H9 (cell line): ENCODE measurements at regions not wholly inside any gene's neighbourhood (a gene's known extent, or its start where the extent isn't known, plus 50 kb on each side); places are given as distances from the start of the nearest gene placed in this dataset.

Source experiments
- DNase-seq: peaks from one replicate; pipeline ENCODE4 v3.0.0-alpha.2; 2017
- H2AFZ ChIP-seq: one replicate; pipeline ENCODE4 v1.6.1; 2013; ENCODE audit warnings: mild to moderate bottlenecking, low read length, control low read depth, moderate library complexity
- H2AK5ac ChIP-seq: 2 replicates; pipeline ENCODE4 v1.6.1; 2013; ENCODE audit warnings: low read length, control low read depth, mixed read lengths; ENCODE audit not compliant: insufficient read length
- H2BK120ac ChIP-seq: one replicate; pipeline ENCODE4 v1.6.1; 2013; ENCODE audit warnings: low read depth, mild to moderate bottlenecking, low read length, control low read depth, inconsistent platforms; ENCODE audit not compliant: poor library complexity, severe bottlenecking
- H2BK12ac ChIP-seq: 2 replicates; pipeline ENCODE4 v1.6.1; 2013; ENCODE audit warnings: low read length, control low read depth, mixed read lengths, low read depth; ENCODE audit not compliant: insufficient read length
- H2BK15ac ChIP-seq: 2 replicates; pipeline ENCODE4 v1.6.1; 2013; ENCODE audit warnings: low read depth, low read length, control low read depth
- H2BK20ac ChIP-seq: one replicate; pipeline ENCODE4 v1.6.1; 2013; ENCODE audit warnings: low read depth, mild to moderate bottlenecking, low read length, control low read depth, inconsistent platforms; ENCODE audit not compliant: poor library complexity, severe bottlenecking
- H2BK5ac ChIP-seq: 2 replicates; pipeline ENCODE4 v1.6.1; 2013; ENCODE audit warnings: low read length, control low read depth, mixed read lengths; ENCODE audit not compliant: insufficient read length
- H3K14ac ChIP-seq: 2 replicates; pipeline ENCODE4 v1.6.1; 2013; ENCODE audit warnings: low read length, control low read depth; ENCODE audit not compliant: insufficient read depth
- H3K18ac ChIP-seq: 2 replicates; pipeline ENCODE4 v1.6.1; 2013; ENCODE audit warnings: low read depth, mild to moderate bottlenecking, mixed read lengths, low read length, control low read depth; ENCODE audit not compliant: insufficient read length
- H3K23ac ChIP-seq: 2 replicates; pipeline ENCODE4 v1.6.1; 2013; ENCODE audit warnings: low read length, control low read depth, mixed read lengths, low read depth; ENCODE audit not compliant: insufficient read length
- H3K23me2 ChIP-seq: 2 replicates; pipeline ENCODE4 v1.6.1; 2013; ENCODE audit warnings: low read depth, mild to moderate bottlenecking, mixed read lengths, low read length, control low read depth; ENCODE audit not compliant: insufficient read length, poor library complexity, severe bottlenecking
- H3K27ac ChIP-seq: 2 replicates; pipeline ENCODE4 v1.5.1; 2013; ENCODE audit warnings: low read length, control low read depth, mixed read lengths, low read depth; ENCODE audit not compliant: insufficient read length
- H3K27me3 ChIP-seq: 2 replicates; pipeline ENCODE4 v1.6.1; 2013; ENCODE audit warnings: low read length, control low read depth, inconsistent platforms; ENCODE audit not compliant: insufficient read depth
- H3K4ac ChIP-seq: 2 replicates; pipeline ENCODE4 v1.6.1; 2013; ENCODE audit warnings: low read depth, mild to moderate bottlenecking, control low read depth, inconsistent platforms, low read length, moderate library complexity
- H3K4me1 ChIP-seq: 2 replicates; pipeline ENCODE4 v1.6.1; 2013; ENCODE audit warnings: low read length, control low read depth, inconsistent platforms; ENCODE audit not compliant: insufficient read depth
- H3K4me2 ChIP-seq: 2 replicates; pipeline ENCODE4 v1.6.1; 2013; ENCODE audit warnings: low read length, control low read depth, mixed read lengths; ENCODE audit not compliant: insufficient read length, insufficient read depth
- H3K56ac ChIP-seq: 2 replicates; pipeline ENCODE4 v1.6.1; 2013; ENCODE audit warnings: low read depth, mild to moderate bottlenecking, mixed read lengths, low read length, control low read depth; ENCODE audit not compliant: insufficient read length
- H3K79me1 ChIP-seq: 2 replicates; pipeline ENCODE4 v1.6.1; 2013; ENCODE audit warnings: low read depth, mild to moderate bottlenecking, moderate library complexity, low read length, control low read depth, inconsistent platforms; ENCODE audit not compliant: insufficient read depth, poor library complexity, severe bottlenecking
- H3K79me2 ChIP-seq: 2 replicates; pipeline ENCODE4 v1.6.1; 2013; ENCODE audit warnings: low read length, control low read depth, inconsistent platforms; ENCODE audit not compliant: insufficient read depth
- H3K9ac ChIP-seq: 2 replicates; pipeline ENCODE4 v1.6.1; 2013; ENCODE audit warnings: low read length, control low read depth, mixed read lengths; ENCODE audit not compliant: insufficient read length; ENCODE audit errors: extremely low read depth
- H3K9me3 ChIP-seq: one replicate; pipeline ENCODE4 v1.6.1; 2013; ENCODE audit warnings: low read depth, low read length, inconsistent platforms; ENCODE audit not compliant: control insufficient read depth
- H3T11ph ChIP-seq: one replicate; pipeline ENCODE4 v1.6.1; 2013; ENCODE audit warnings: mild to moderate bottlenecking, low read length, control low read depth, inconsistent platforms
- H4K20me1 ChIP-seq: one replicate; pipeline ENCODE4 v1.6.1; 2013; ENCODE audit not compliant: control insufficient read depth, insufficient read length, insufficient read depth
- H4K5ac ChIP-seq: 2 replicates; pipeline ENCODE4 v1.6.1; 2013; ENCODE audit warnings: low read depth, mild to moderate bottlenecking, mixed read lengths, low read length, control low read depth; ENCODE audit not compliant: insufficient read length
- H4K8ac ChIP-seq: replicated peaks from 2 replicates; pipeline ENCODE4 v1.6.1; 2013; ENCODE audit warnings: low read length, control low read depth, mixed read lengths, low read depth; ENCODE audit not compliant: insufficient read length
- H4K91ac ChIP-seq: 2 replicates; pipeline ENCODE4 v1.6.1; 2013; ENCODE audit warnings: low read depth, mild to moderate bottlenecking, moderate library complexity, mixed read lengths, low read length, control low read depth; ENCODE audit not compliant: insufficient read length
- H3K27ac Mint-ChIP-seq, 3 experiments: 2 replicates in 2 of 3; 3 replicates in 1 of 3; pipeline ENCODE4 v1.8.0; 2020 to 2021; ENCODE audit warnings: mixed read lengths in 3 of 3, mild to moderate bottlenecking in 1 of 3, moderate library complexity in 1 of 3
- H3K27me3 Mint-ChIP-seq: 2 replicates; pipeline ENCODE4 v1.8.0; 2021; ENCODE audit warnings: low read depth, mild to moderate bottlenecking, moderate library complexity, mixed read lengths
- H3K36me3 Mint-ChIP-seq, 3 experiments: 2 replicates in 2 of 3; 3 replicates in 1 of 3; pipeline ENCODE4 v1.8.0; 2020 to 2021; ENCODE audit warnings: low read depth in 3 of 3, mixed read lengths in 3 of 3; ENCODE audit not compliant: insufficient read depth in 1 of 3
- H3K4me1 Mint-ChIP-seq, 2 experiments: 2 replicates each; pipeline ENCODE4 v1.8.0; 2020; ENCODE audit warnings: mixed read lengths in 2 of 2
- H3K4me3 Mint-ChIP-seq, 2 experiments: 2 replicates in 1 of 2; 3 replicates in 1 of 2; pipeline ENCODE4 v1.8.0; 2020 to 2021; ENCODE audit warnings: mild to moderate bottlenecking in 2 of 2, mixed read lengths in 2 of 2, moderate library complexity in 1 of 2
- H3K9me3 Mint-ChIP-seq, 2 experiments: 2 replicates in 1 of 2; 3 replicates in 1 of 2; pipeline ENCODE4 v1.8.0; 2020; ENCODE audit warnings: mild to moderate bottlenecking in 2 of 2, mixed read lengths in 2 of 2, moderate library complexity in 1 of 2
- CTCF ChIP-seq: fragments of 200-600 bp; sonication (generic); conservative IDR thresholded peaks from 3 replicates; pipeline ENCODE4 v1.8.0; 2021; ENCODE audit warnings: antibody characterized with exemption, mild to moderate bottlenecking
- WGBS: extraction: QIAGEN DNeasy Blood & Tissue Kit; methylation state at CpG from one replicate; pipeline ENCODE4 v1.1.7; 2013; ENCODE audit warnings: missing lambda C conversion rate, low lambda C conversion rate, mixed read lengths; ENCODE audit not compliant: insufficient read length; ENCODE audit errors: extremely low coverage; 5-methylcytosine and 5-hydroxymethylcytosine counted together

GRCh38 chr20:10978713-10979112 lies 304.9 kb upstream of the JAG1 start:
- Histone ChIP-seq H3K4me2 (no peak overlapping the region), H3K14ac (no peak overlapping the region), H2BK5ac (no peak overlapping the region), H4K20me1 (no peaks in the 10 kb centered on the region), H3K4me1 (no peaks in the 10 kb centered on the region; the same call in 1 of the 2 replicates), H3K79me2 (no peaks in the 10 kb centered on the region), H3K9me3 (no peaks in the 10 kb centered on the region), H3K23me2 (no peaks in the 10 kb centered on the region), H3K79me1 (no peaks in the 10 kb centered on the region), H3K9ac (no peak overlapping the region), H3K56ac (no peak overlapping the region), H4K8ac (no peak overlapping the region), H2BK120ac (no peak overlapping the region), H3K4ac (no peak overlapping the region), H3K18ac (no peak overlapping the region), H2BK20ac (no peak overlapping the region), H3T11ph (no peak overlapping the region), H2AFZ (peak overlapping the region; percentile 14), H2AK5ac (no peak overlapping the region), H4K91ac (no peak overlapping the region), H3K27me3 (no peaks in the 10 kb centered on the region), H2BK15ac (no peak overlapping the region), H4K5ac (no peak overlapping the region), H3K27ac (no peak overlapping the region), H3K23ac (no peak overlapping the region), H2BK12ac (no peak overlapping the region)
- peaks cover 7% of the 10 kb centered on the region in 2 experiments; a peak in 3 of 4 replicates for H3K4me1 Mint-ChIP-seq
- DNase-seq = no peak
- peaks cover 0 to under 1% of the 10 kb centered on the region in 2 experiments; a peak in 2 of 5 replicates for H3K9me3 Mint-ChIP-seq
- no peak overlapping the region for H3K27ac Mint-ChIP-seq
- H3K36me3 Mint-ChIP-seq = no peaks in the 10 kb centered on the region
- no peak overlapping the region for H3K4me3 Mint-ChIP-seq
- WGBS = no CpG with 5 or more reads among the region's 5 CpGs
- no peak for TF ChIP-seq CTCF
- no peaks in the 10 kb centered on the region for H3K27me3 Mint-ChIP-seq
